ENCODE measurements at regions not wholly inside any gene's neighbourhood (a gene's known extent, or its start where the extent isn't known, plus 50 kb on each side); places are given as distances from the start of the nearest gene placed in this dataset.

GRCh38 chr5:8693341-8693844 is 824.4 kb downstream of the MTRR start:
- no peaks in the 10 kb centered on the region for H3K27me3 ChIP-seq (ENCODE audit: insufficient read depth, low read depth, low read length)
- no peak for TF ChIP-seq SMC3 (conservative IDR thresholded peaks at IDR 0.05; ENCODE audit: poor library complexity)
- no peak for TF ChIP-seq EZH2 (IDR thresholded peaks at IDR 0.05; ENCODE audit: borderline replicate concordance, insufficient read depth, low read length, poor library complexity, severe bottlenecking)
- TF ChIP-seq, protein P1, sequence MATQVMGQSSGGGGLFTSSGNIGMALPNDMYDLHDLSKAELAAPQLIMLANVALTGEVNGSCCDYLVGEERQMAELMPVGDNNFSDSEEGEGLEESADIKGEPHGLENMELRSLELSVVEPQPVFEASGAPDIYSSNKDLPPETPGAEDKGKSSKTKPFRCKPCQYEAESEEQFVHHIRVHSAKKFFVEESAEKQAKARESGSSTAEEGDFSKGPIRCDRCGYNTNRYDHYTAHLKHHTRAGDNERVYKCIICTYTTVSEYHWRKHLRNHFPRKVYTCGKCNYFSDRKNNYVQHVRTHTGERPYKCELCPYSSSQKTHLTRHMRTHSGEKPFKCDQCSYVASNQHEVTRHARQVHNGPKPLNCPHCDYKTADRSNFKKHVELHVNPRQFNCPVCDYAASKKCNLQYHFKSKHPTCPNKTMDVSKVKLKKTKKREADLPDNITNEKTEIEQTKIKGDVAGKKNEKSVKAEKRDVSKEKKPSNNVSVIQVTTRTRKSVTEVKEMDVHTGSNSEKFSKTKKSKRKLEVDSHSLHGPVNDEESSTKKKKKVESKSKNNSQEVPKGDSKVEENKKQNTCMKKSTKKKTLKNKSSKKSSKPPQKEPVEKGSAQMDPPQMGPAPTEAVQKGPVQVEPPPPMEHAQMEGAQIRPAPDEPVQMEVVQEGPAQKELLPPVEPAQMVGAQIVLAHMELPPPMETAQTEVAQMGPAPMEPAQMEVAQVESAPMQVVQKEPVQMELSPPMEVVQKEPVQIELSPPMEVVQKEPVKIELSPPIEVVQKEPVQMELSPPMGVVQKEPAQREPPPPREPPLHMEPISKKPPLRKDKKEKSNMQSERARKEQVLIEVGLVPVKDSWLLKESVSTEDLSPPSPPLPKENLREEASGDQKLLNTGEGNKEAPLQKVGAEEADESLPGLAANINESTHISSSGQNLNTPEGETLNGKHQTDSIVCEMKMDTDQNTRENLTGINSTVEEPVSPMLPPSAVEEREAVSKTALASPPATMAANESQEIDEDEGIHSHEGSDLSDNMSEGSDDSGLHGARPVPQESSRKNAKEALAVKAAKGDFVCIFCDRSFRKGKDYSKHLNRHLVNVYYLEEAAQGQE (IDR thresholded peaks at IDR 0.05; ENCODE audit: borderline replicate concordance), result no peak
- TF ChIP-seq EP300 (conservative IDR thresholded peaks at IDR 0.05; ENCODE audit: poor library complexity, severe bottlenecking), result no peak
- TF ChIP-seq, protein P2, sequence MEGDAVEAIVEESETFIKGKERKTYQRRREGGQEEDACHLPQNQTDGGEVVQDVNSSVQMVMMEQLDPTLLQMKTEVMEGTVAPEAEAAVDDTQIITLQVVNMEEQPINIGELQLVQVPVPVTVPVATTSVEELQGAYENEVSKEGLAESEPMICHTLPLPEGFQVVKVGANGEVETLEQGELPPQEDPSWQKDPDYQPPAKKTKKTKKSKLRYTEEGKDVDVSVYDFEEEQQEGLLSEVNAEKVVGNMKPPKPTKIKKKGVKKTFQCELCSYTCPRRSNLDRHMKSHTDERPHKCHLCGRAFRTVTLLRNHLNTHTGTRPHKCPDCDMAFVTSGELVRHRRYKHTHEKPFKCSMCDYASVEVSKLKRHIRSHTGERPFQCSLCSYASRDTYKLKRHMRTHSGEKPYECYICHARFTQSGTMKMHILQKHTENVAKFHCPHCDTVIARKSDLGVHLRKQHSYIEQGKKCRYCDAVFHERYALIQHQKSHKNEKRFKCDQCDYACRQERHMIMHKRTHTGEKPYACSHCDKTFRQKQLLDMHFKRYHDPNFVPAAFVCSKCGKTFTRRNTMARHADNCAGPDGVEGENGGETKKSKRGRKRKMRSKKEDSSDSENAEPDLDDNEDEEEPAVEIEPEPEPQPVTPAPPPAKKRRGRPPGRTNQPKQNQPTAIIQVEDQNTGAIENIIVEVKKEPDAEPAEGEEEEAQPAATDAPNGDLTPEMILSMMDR (IDR thresholded peaks at IDR 0.05; ENCODE audit: poor library complexity, severe bottlenecking), result no peak
- TF ChIP-seq TAF1 (IDR thresholded peaks at IDR 0.05; ENCODE audit: low read depth), result no peak

GRCh38 chr5:8694545-8694944 is 825.6 kb downstream of the MTRR start:
- no peak for TF ChIP-seq TAF1 (IDR thresholded peaks at IDR 0.05; ENCODE audit: low read depth)
- TF ChIP-seq EZH2 (IDR thresholded peaks at IDR 0.05; ENCODE audit: borderline replicate concordance, insufficient read depth, low read length, poor library complexity, severe bottlenecking), result no peak
- no peak for TF ChIP-seq EP300 (conservative IDR thresholded peaks at IDR 0.05; ENCODE audit: poor library complexity, severe bottlenecking)
- no peak for TF ChIP-seq RAD21 (conservative IDR thresholded peaks at IDR 0.05)
- no peak for TF ChIP-seq MXI1 (conservative IDR thresholded peaks at IDR 0.05; ENCODE audit: poor library complexity, severe bottlenecking)
- TF ChIP-seq, protein P2 (IDR thresholded peaks at IDR 0.05; ENCODE audit: poor library complexity, severe bottlenecking), result no peak
- TF ChIP-seq POLR2AphosphoS5 (IDR thresholded peaks at IDR 0.05), result no peak
- no peak for TF ChIP-seq SMC3 (conservative IDR thresholded peaks at IDR 0.05; ENCODE audit: poor library complexity)
- TF ChIP-seq, protein P1 (IDR thresholded peaks at IDR 0.05; ENCODE audit: borderline replicate concordance), result no peak
- H3F3A ChIP-seq (ENCODE audit: insufficient read depth, low read length, poor library complexity, severe bottlenecking), result no peaks in the 10 kb centered on the region
- H2AFZ ChIP-seq (ENCODE audit: low read depth, low read length), result no peak overlapping the region
- no peak overlapping the region for H3K27ac ChIP-seq (ENCODE audit: low read length)
- H3K9me2 ChIP-seq (ENCODE audit: insufficient read depth, low read length), result no peaks in the 10 kb centered on the region
- no peaks in the 10 kb centered on the region for H4K20me1 ChIP-seq (ENCODE audit: insufficient read depth)
- H3K79me2 ChIP-seq (replicated peaks; ENCODE audit: insufficient read depth, low read length), result no peaks in the 10 kb centered on the region
- no peak overlapping the region for H3K4me2 ChIP-seq (ENCODE audit: low read length)
- H3K36me3 ChIP-seq (ENCODE audit: insufficient read depth, low read length), result no peaks in the 10 kb centered on the region
- H3K9me3 ChIP-seq (ENCODE audit: low read length), result no peaks in the 10 kb centered on the region
- no peaks in the 10 kb centered on the region for H3K27me3 ChIP-seq (ENCODE audit: insufficient read depth, low read depth, low read length)
- no peak overlapping the region for H3K9ac ChIP-seq (ENCODE audit: low read length)
- H3K4me3 ChIP-seq (ENCODE audit: low read length), result no peak overlapping the region

More at GRCh38 chr5:8693341-8693844, 824.4 kb downstream of the MTRR start:
- Histone ChIP-seq H3K4me3 (ENCODE audit: low read length) (no peak overlapping the region), H3K36me3 (ENCODE audit: insufficient read depth, low read length) (no peaks in the 10 kb centered on the region), H3K9me2 (ENCODE audit: insufficient read depth, low read length) (no peaks in the 10 kb centered on the region), H3K27ac (ENCODE audit: low read length) (no peak overlapping the region), H4K20me1 (ENCODE audit: insufficient read depth) (no peaks in the 10 kb centered on the region), H3K4me2 (ENCODE audit: low read length) (no peak overlapping the region), H3K9me3 (ENCODE audit: low read length) (no peaks in the 10 kb centered on the region), H2AFZ (ENCODE audit: low read depth, low read length) (no peak overlapping the region), H3K79me2 (replicated peaks; ENCODE audit: insufficient read depth, low read length) (no peaks in the 10 kb centered on the region), H3F3A (ENCODE audit: insufficient read depth, low read length, poor library complexity, severe bottlenecking) (no peaks in the 10 kb centered on the region), H3K9ac (ENCODE audit: low read length) (no peak overlapping the region)

Measured in neural cell (in vitro differentiated cells).